ENCODE measurements at regions not wholly inside any gene's neighbourhood (a gene's known extent, or its start where the extent isn't known, plus 50 kb on each side); places are given as distances from the start of the nearest gene placed in this dataset.

- TF ChIP-seq CTCF (IDR thresholded peaks at IDR 0.05) (no peak), POLR2A (IDR thresholded peaks at IDR 0.05) (no peak), POLR2AphosphoS5 (IDR thresholded peaks at IDR 0.05) (no peak)
Observed at GRCh38 chr3:10694179-10694578, 121.8 kb upstream of the SLC6A11 start.

All from prostate gland (tissue), 2 donors.